B cell (primary cell): ENCODE measurements at regions not wholly inside any gene's neighbourhood (a gene's known extent, or its start where the extent isn't known, plus 50 kb on each side); places are given as distances from the start of the nearest gene placed in this dataset.

Experiments
- EZH2 ChIP-seq: IDR thresholded peaks from 2 replicates; pipeline ENCODE4 v1.6.1; 2012; ENCODE audit warnings: borderline replicate concordance, low read depth, mild to moderate bottlenecking, moderate library complexity, low read length; ENCODE audit not compliant: insufficient read depth, poor library complexity, severe bottlenecking
- TF ChIP-seq, protein P1 (sequence below): fragments of 200-600 bp; IDR thresholded peaks from one replicate; pipeline ENCODE4 v1.8.0; 2022; ENCODE audit warnings: antibody characterized with exemption, mild to moderate bottlenecking

DNA sequence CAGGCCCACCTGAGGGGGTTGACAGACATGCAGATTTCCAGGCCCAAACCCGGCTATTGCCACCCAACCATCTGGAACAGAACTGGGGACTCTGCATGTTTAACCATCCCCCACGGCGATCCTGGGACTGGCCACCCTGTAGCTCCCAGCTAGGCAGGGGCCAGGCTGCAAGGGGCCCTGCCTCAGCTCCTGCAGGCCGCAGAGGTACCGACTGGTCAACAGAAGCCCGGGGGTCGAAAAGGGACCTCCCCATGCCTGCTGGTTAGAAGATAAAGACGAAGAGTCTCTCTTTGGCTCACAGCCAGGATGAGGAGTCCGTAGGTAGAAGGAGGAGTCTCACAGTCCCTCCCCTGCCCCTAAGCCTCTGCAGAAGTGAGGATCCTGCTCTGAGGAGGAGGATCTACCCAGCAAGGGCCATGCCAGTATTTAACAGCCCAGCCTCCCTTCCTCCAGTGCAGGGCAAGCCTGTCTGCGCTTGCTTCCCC lies 223.4 kb upstream of the TNRC6C start:
- TF ChIP-seq, protein P1, sequence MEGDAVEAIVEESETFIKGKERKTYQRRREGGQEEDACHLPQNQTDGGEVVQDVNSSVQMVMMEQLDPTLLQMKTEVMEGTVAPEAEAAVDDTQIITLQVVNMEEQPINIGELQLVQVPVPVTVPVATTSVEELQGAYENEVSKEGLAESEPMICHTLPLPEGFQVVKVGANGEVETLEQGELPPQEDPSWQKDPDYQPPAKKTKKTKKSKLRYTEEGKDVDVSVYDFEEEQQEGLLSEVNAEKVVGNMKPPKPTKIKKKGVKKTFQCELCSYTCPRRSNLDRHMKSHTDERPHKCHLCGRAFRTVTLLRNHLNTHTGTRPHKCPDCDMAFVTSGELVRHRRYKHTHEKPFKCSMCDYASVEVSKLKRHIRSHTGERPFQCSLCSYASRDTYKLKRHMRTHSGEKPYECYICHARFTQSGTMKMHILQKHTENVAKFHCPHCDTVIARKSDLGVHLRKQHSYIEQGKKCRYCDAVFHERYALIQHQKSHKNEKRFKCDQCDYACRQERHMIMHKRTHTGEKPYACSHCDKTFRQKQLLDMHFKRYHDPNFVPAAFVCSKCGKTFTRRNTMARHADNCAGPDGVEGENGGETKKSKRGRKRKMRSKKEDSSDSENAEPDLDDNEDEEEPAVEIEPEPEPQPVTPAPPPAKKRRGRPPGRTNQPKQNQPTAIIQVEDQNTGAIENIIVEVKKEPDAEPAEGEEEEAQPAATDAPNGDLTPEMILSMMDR, result no peak
- TF ChIP-seq EZH2, result no peak
